H9 (cell line): ENCODE measurements at regions not wholly inside any gene's neighbourhood (a gene's known extent, or its start where the extent isn't known, plus 50 kb on each side); places are given as distances from the start of the nearest gene placed in this dataset.

ENCODE experiments used
- DNase-seq: peaks from one replicate; pipeline ENCODE4 v3.0.0-alpha.2; 2017
- H2AFZ ChIP-seq: one replicate; pipeline ENCODE4 v1.6.1; 2013; ENCODE audit warnings: mild to moderate bottlenecking, low read length, control low read depth, moderate library complexity
- H2AK5ac ChIP-seq: 2 replicates; pipeline ENCODE4 v1.6.1; 2013; ENCODE audit warnings: low read length, control low read depth, mixed read lengths; ENCODE audit not compliant: insufficient read length
- H2BK120ac ChIP-seq: one replicate; pipeline ENCODE4 v1.6.1; 2013; ENCODE audit warnings: low read depth, mild to moderate bottlenecking, low read length, control low read depth, inconsistent platforms; ENCODE audit not compliant: poor library complexity, severe bottlenecking
- H2BK12ac ChIP-seq: 2 replicates; pipeline ENCODE4 v1.6.1; 2013; ENCODE audit warnings: low read length, control low read depth, mixed read lengths, low read depth; ENCODE audit not compliant: insufficient read length
- H2BK15ac ChIP-seq: 2 replicates; pipeline ENCODE4 v1.6.1; 2013; ENCODE audit warnings: low read depth, low read length, control low read depth
- H2BK20ac ChIP-seq: one replicate; pipeline ENCODE4 v1.6.1; 2013; ENCODE audit warnings: low read depth, mild to moderate bottlenecking, low read length, control low read depth, inconsistent platforms; ENCODE audit not compliant: poor library complexity, severe bottlenecking
- H2BK5ac ChIP-seq: 2 replicates; pipeline ENCODE4 v1.6.1; 2013; ENCODE audit warnings: low read length, control low read depth, mixed read lengths; ENCODE audit not compliant: insufficient read length
- H3K14ac ChIP-seq: 2 replicates; pipeline ENCODE4 v1.6.1; 2013; ENCODE audit warnings: low read length, control low read depth; ENCODE audit not compliant: insufficient read depth
- H3K18ac ChIP-seq: 2 replicates; pipeline ENCODE4 v1.6.1; 2013; ENCODE audit warnings: low read depth, mild to moderate bottlenecking, mixed read lengths, low read length, control low read depth; ENCODE audit not compliant: insufficient read length
- H3K23ac ChIP-seq: 2 replicates; pipeline ENCODE4 v1.6.1; 2013; ENCODE audit warnings: low read length, control low read depth, mixed read lengths, low read depth; ENCODE audit not compliant: insufficient read length
- H3K23me2 ChIP-seq: 2 replicates; pipeline ENCODE4 v1.6.1; 2013; ENCODE audit warnings: low read depth, mild to moderate bottlenecking, mixed read lengths, low read length, control low read depth; ENCODE audit not compliant: insufficient read length, poor library complexity, severe bottlenecking
- H3K27ac ChIP-seq: 2 replicates; pipeline ENCODE4 v1.5.1; 2013; ENCODE audit warnings: low read length, control low read depth, mixed read lengths, low read depth; ENCODE audit not compliant: insufficient read length
- H3K27me3 ChIP-seq: 2 replicates; pipeline ENCODE4 v1.6.1; 2013; ENCODE audit warnings: low read length, control low read depth, inconsistent platforms; ENCODE audit not compliant: insufficient read depth
- H3K4ac ChIP-seq: 2 replicates; pipeline ENCODE4 v1.6.1; 2013; ENCODE audit warnings: low read depth, mild to moderate bottlenecking, control low read depth, inconsistent platforms, low read length, moderate library complexity
- H3K4me1 ChIP-seq: 2 replicates; pipeline ENCODE4 v1.6.1; 2013; ENCODE audit warnings: low read length, control low read depth, inconsistent platforms; ENCODE audit not compliant: insufficient read depth
- H3K4me2 ChIP-seq: 2 replicates; pipeline ENCODE4 v1.6.1; 2013; ENCODE audit warnings: low read length, control low read depth, mixed read lengths; ENCODE audit not compliant: insufficient read length, insufficient read depth
- H3K56ac ChIP-seq: 2 replicates; pipeline ENCODE4 v1.6.1; 2013; ENCODE audit warnings: low read depth, mild to moderate bottlenecking, mixed read lengths, low read length, control low read depth; ENCODE audit not compliant: insufficient read length
- H3K79me1 ChIP-seq: 2 replicates; pipeline ENCODE4 v1.6.1; 2013; ENCODE audit warnings: low read depth, mild to moderate bottlenecking, moderate library complexity, low read length, control low read depth, inconsistent platforms; ENCODE audit not compliant: insufficient read depth, poor library complexity, severe bottlenecking
- H3K79me2 ChIP-seq: 2 replicates; pipeline ENCODE4 v1.6.1; 2013; ENCODE audit warnings: low read length, control low read depth, inconsistent platforms; ENCODE audit not compliant: insufficient read depth
- H3K9ac ChIP-seq: 2 replicates; pipeline ENCODE4 v1.6.1; 2013; ENCODE audit warnings: low read length, control low read depth, mixed read lengths; ENCODE audit not compliant: insufficient read length; ENCODE audit errors: extremely low read depth
- H3K9me3 ChIP-seq: one replicate; pipeline ENCODE4 v1.6.1; 2013; ENCODE audit warnings: low read depth, low read length, inconsistent platforms; ENCODE audit not compliant: control insufficient read depth
- H3T11ph ChIP-seq: one replicate; pipeline ENCODE4 v1.6.1; 2013; ENCODE audit warnings: mild to moderate bottlenecking, low read length, control low read depth, inconsistent platforms
- H4K20me1 ChIP-seq: one replicate; pipeline ENCODE4 v1.6.1; 2013; ENCODE audit not compliant: control insufficient read depth, insufficient read length, insufficient read depth
- H4K5ac ChIP-seq: 2 replicates; pipeline ENCODE4 v1.6.1; 2013; ENCODE audit warnings: low read depth, mild to moderate bottlenecking, mixed read lengths, low read length, control low read depth; ENCODE audit not compliant: insufficient read length
- H4K8ac ChIP-seq: replicated peaks from 2 replicates; pipeline ENCODE4 v1.6.1; 2013; ENCODE audit warnings: low read length, control low read depth, mixed read lengths, low read depth; ENCODE audit not compliant: insufficient read length
- H4K91ac ChIP-seq: 2 replicates; pipeline ENCODE4 v1.6.1; 2013; ENCODE audit warnings: low read depth, mild to moderate bottlenecking, moderate library complexity, mixed read lengths, low read length, control low read depth; ENCODE audit not compliant: insufficient read length
- H3K27ac Mint-ChIP-seq, 3 experiments: 2 replicates in 2 of 3; 3 replicates in 1 of 3; pipeline ENCODE4 v1.8.0; 2020 to 2021; ENCODE audit warnings: mixed read lengths in 3 of 3, mild to moderate bottlenecking in 1 of 3, moderate library complexity in 1 of 3
- H3K27me3 Mint-ChIP-seq: 2 replicates; pipeline ENCODE4 v1.8.0; 2021; ENCODE audit warnings: low read depth, mild to moderate bottlenecking, moderate library complexity, mixed read lengths
- H3K36me3 Mint-ChIP-seq, 3 experiments: 2 replicates in 2 of 3; 3 replicates in 1 of 3; pipeline ENCODE4 v1.8.0; 2020 to 2021; ENCODE audit warnings: low read depth in 3 of 3, mixed read lengths in 3 of 3; ENCODE audit not compliant: insufficient read depth in 1 of 3
- H3K4me1 Mint-ChIP-seq, 2 experiments: 2 replicates each; pipeline ENCODE4 v1.8.0; 2020; ENCODE audit warnings: mixed read lengths in 2 of 2
- H3K4me3 Mint-ChIP-seq, 2 experiments: 2 replicates in 1 of 2; 3 replicates in 1 of 2; pipeline ENCODE4 v1.8.0; 2020 to 2021; ENCODE audit warnings: mild to moderate bottlenecking in 2 of 2, mixed read lengths in 2 of 2, moderate library complexity in 1 of 2
- H3K9me3 Mint-ChIP-seq, 2 experiments: 2 replicates in 1 of 2; 3 replicates in 1 of 2; pipeline ENCODE4 v1.8.0; 2020; ENCODE audit warnings: mild to moderate bottlenecking in 2 of 2, mixed read lengths in 2 of 2, moderate library complexity in 1 of 2
- WGBS: extraction: QIAGEN DNeasy Blood & Tissue Kit; methylation state at CpG from one replicate; pipeline ENCODE4 v1.1.7; 2013; ENCODE audit warnings: missing lambda C conversion rate, low lambda C conversion rate, mixed read lengths; ENCODE audit not compliant: insufficient read length; ENCODE audit errors: extremely low coverage; 5-methylcytosine and 5-hydroxymethylcytosine counted together
- TF ChIP-seq, protein P1 (sequence below): fragments of 200-600 bp; sonication (generic); conservative IDR thresholded peaks from 3 replicates; pipeline ENCODE4 v1.8.0; 2021; ENCODE audit warnings: antibody characterized with exemption, mild to moderate bottlenecking

DNA sequence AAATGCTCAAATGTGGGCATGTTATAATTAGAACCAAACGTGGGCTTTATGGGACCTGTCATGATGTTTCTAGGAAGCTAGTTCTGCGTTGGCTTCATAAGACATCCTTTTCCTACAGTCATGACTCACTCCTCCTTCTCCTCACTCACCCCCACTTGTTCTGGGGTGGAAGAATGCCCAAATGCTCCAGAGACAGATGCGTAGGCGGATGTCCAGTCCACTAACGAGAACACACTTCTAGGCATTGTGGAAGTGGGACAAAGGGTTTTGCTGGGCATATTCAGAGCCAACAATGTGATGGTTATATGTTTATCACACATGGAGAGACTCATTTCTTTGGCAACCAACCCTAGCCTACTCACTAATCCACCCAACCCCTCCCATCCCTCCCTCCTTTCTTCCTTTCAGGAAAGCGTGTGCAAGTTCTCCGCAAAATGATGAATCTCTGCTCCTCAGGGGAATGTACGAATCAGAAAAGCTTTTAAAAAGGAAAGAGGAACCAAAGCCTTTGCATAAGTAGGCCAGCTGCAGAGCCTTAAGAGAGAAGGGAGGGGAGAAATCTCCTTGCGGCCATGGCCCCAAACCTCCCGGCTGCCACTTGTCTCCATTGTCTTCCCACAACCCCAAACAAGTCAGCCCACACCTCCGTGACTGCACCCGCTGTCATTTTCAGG is 123.0 kb upstream of the SPRED1 start:
- H3K4me3 Mint-ChIP-seq, result no peak overlapping the region
- Histone ChIP-seq H2BK20ac (no peak overlapping the region), H2AFZ (no peak overlapping the region), H2AK5ac (no peak overlapping the region), H3K4ac (no peak overlapping the region), H3K27me3 (no peaks in the 10 kb centered on the region), H4K8ac (no peak overlapping the region), H3K56ac (no peak overlapping the region), H4K20me1 (peaks cover 3% of the 10 kb centered on the region), H3K23me2 (no peaks in the 10 kb centered on the region), H3K4me1 (0 out of 2 replicates have a peak, but pooled peaks cover 2% of the 10 kb centered on the region), H2BK120ac (no peak overlapping the region), H3K14ac (no peak overlapping the region), H3K9me3 (no peaks in the 10 kb centered on the region), H4K5ac (no peak overlapping the region), H2BK5ac (no peak overlapping the region), H3K18ac (no peak overlapping the region), H3K79me2 (no peaks in the 10 kb centered on the region), H3K79me1 (no peaks in the 10 kb centered on the region), H3K23ac (no peak overlapping the region), H3K9ac (no peak overlapping the region), H2BK15ac (no peak overlapping the region), H4K91ac (no peak overlapping the region), H3T11ph (no peak overlapping the region), H2BK12ac (no peak overlapping the region), H3K27ac (no peak overlapping the region), H3K4me2 (no peak overlapping the region)
- peaks cover 16 to 20% of the 10 kb centered on the region in 2 experiments for H3K4me1 Mint-ChIP-seq
- no peaks in the 10 kb centered on the region; the same call in 1 of the 2 replicates for H3K27me3 Mint-ChIP-seq
- TF ChIP-seq, protein P1, sequence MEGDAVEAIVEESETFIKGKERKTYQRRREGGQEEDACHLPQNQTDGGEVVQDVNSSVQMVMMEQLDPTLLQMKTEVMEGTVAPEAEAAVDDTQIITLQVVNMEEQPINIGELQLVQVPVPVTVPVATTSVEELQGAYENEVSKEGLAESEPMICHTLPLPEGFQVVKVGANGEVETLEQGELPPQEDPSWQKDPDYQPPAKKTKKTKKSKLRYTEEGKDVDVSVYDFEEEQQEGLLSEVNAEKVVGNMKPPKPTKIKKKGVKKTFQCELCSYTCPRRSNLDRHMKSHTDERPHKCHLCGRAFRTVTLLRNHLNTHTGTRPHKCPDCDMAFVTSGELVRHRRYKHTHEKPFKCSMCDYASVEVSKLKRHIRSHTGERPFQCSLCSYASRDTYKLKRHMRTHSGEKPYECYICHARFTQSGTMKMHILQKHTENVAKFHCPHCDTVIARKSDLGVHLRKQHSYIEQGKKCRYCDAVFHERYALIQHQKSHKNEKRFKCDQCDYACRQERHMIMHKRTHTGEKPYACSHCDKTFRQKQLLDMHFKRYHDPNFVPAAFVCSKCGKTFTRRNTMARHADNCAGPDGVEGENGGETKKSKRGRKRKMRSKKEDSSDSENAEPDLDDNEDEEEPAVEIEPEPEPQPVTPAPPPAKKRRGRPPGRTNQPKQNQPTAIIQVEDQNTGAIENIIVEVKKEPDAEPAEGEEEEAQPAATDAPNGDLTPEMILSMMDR, result no peak
- WGBS, result no CpG with 5 or more reads among the region's 12 CpGs
- no peaks in the 10 kb centered on the region for H3K36me3 Mint-ChIP-seq
- H3K9me3 Mint-ChIP-seq, result no peaks in the 10 kb centered on the region; a peak in 1 of 5 replicates
- DNase-seq, result no peak
- H3K27ac Mint-ChIP-seq, result peak overlapping the region in 1 of 3 experiments; percentile 69; a peak in 2 of 7 replicates
